8988T (cell line): ENCODE measurements at regions not wholly inside any gene's neighbourhood (a gene's known extent, or its start where the extent isn't known, plus 50 kb on each side); places are given as distances from the start of the nearest gene placed in this dataset.
"Not testable (repeated sequence)": the region's sequence is repeated elsewhere in the genome, so short reads cannot be mapped to it uniquely, and the experiment has no call there.

Source experiments
- DNase-seq: peaks from one replicate; pipeline ENCODE4 v3.0.0; 2011

DNA sequence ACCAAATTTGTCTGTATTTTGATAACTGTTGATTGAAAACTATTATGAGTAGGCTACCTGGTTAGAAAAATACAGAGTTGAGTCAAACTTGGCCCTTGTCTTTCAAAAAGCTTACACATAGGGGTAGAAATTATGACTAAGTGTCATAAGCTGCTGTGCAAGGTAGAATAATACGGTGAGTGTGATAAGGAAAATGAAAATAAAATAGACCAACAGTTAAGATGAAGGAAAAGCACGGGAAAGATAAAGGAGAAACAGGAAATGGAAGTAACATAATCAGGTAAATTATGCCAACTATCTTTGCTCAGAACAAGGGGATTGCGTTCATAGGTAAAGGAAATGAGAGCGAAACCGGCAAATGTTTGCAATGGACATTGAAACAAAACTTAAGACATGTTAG lies 302.5 kb downstream of the PCDH7 start:
- DNase-seq, result no peak

DNA sequence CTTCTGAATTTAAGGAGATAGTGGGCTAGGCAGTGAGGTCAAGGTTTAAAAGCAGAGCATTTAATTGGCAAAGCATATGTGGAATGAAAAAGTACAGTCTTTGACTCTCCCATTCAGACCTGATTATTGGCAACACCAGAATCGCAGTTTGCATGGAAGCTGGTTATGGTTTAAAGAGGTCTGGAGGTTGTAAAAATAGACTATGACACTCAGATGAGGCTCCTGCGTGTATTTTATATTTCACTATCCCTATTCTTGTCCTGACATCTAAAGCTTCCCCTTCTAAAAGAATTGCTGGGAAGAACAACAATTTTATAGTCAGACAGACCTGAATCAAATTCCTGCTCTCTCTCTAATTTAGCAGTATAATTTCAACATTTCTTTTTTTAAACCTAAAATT lies 302.9 kb downstream of the PCDH7 start:
- no peak for DNase-seq

DNA sequence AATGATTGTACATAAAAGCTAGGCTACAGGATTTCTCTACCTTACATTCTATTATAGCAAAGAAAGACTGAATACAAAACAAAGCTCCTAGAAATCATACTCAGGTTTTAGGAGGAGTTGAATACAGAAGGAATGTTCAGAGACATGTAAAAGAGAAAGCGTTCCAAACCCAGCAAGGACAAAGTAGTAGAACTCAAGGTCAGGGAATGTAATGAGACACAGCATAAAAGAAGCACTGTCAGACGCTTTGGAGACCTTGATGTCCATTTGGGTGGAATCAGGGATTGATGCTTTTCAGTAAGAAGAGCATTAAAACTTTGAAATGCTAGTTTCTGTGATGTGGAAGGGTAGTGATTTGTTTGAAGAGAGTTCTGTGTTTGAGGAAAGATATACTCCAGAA lies 303.6 kb downstream of the PCDH7 start:
- no peak for DNase-seq

DNA sequence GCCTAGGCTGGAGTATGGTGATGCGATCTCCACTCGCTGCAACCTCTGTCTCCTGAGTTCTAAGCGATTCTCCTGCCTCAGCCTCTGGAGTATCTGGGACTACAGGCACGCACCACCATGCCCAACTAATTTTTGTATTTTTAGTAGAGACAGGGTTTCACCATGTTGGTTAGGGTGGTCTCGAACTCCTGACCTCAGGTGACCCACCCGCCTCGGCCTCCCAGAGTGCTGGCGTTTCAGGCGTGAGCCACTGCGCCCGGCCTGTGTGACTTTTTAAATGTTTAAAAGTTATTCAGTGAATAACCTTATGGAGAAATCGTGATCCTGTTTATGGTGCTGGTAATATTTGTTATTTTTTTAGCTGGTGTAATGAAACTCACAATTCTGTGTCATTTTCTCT lies 304.6 kb downstream of the PCDH7 start:
- DNase-seq, result not testable (repeated sequence)

DNA sequence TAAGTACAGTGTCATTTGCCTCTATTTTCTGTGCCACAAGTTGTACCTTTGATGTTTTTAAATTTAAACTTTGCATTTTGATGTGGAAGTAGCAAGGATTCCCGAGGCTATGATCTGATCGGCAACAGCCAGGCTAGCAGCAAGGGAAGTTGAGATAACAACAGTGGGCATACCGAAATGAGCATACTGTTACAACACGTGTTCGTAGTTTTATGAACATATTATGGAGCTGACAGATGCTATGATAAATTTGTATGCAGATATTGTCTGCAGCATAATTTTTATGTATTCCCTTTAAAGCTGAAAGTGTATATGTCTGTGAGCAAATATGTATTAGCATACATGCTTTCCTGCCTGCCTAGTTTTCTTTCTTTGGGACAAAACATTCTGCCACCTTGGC lies 306.1 kb downstream of the PCDH7 start:
- no peak for DNase-seq

DNA sequence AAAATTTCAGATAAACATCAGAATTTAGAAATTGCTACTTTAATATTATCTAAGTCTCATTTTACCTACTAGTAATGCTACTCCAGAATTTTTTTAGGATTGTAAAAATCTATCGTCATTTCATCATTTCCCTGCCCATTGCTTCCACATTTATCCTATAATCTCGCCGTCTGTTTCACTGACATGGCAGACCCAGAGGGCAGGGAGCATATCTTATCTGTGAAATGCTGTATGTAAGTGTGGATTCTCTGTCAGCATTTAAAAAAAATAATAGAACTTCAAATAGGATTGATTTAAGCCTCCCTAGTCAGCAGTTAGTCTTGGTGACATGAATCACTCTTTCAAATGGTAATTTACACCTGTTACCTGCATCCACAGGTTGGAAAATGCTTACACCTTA lies 314.4 kb downstream of the PCDH7 start:
- DNase-seq, result no peak

DNA sequence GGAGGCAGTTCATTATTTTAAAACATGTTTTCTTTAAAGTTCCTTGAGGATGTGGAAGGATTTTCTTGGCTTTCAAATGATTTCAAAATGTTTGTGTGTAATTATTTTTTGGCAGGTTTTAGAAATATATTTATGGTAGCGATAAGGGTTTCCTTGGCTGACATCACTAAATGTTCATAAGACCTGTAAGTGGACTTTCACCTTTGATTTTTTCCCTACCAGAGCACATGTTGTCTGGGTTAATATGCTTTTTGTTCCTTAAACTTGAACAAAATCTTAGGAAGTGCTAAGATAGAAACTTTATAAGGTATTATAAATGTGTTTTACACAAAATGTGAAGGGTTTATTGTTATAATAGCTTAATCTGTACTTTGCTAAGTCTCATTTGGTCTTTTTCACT lies 315.6 kb downstream of the PCDH7 start:
- DNase-seq, result no peak

DNA sequence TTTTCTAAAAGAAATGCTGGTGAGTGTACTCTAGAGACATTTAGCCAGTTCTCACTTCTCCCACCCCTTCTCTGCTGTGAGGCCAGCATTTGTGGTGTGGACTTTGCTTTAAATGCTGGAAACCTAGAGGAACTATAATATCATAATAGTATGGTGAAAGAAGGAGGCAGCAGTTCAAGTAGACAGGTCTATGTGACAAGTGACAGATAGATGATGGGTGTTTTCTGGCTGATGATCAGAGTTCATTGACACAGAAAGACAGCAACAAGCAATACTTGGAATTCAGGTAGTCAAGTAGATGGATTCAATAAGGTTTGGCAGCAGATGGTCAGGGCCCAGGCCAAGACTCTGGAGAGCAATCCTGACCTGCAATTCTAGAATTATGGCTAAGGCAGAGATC lies 317.5 kb downstream of the PCDH7 start:
- DNase-seq, result no peak

DNA sequence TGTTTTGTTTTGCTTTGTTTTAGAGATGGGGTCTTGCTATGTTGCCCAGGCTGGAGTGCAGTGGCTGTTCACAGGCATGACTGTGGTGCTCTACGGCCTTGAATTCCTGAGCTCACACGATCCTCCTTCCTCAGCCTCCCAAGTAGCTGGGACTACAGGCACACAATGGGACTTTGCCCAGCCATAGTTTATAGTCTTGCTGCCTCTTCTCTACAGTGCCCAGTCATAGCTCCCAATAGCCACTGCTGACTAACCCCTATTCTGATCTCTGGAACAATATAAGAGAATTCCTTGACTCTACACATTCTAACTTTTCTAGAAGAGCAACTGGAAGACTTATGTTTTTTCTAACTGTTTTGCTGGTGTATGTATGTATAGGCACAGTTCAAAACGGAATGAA lies 319.2 kb downstream of the PCDH7 start:
- DNase-seq, result no peak

DNA sequence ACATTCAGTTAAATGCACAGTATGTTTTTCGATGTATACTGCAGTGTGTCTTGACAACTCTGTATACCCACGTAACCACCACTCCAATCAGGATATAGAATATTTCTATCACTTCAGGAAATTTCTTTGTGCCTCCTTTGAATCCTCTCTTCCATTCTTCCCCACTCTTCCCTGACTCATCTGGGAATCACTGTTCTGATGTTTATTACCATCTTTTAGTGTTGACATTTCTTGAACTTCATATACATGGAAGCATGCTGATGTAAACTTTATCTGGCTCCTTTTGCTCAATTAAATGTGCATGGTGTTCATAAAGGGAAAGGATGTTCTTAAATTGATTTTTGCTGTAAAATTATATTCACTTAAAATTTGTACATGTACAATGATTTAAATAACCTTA lies 319.9 kb downstream of the PCDH7 start:
- no peak for DNase-seq

DNA sequence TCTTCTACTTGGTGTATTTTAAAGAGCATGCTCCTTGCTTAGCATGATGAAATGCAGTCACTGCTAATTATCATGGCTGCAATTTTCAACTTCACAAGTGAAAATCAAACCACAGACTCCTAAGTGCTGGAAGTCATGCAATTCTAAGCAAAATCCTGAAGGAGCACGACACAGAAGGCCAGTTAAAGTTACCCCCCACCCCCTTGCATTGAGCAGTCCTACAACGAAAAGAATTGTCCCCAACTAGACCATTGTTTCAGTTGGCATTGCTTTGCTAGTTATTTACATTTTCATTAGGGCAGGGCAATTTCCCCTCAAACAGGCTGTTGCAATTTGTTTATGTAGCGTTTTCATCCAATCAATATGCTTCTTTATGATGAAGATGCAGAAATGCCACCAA lies 321.2 kb downstream of the PCDH7 start:
- DNase-seq, result no peak

DNA sequence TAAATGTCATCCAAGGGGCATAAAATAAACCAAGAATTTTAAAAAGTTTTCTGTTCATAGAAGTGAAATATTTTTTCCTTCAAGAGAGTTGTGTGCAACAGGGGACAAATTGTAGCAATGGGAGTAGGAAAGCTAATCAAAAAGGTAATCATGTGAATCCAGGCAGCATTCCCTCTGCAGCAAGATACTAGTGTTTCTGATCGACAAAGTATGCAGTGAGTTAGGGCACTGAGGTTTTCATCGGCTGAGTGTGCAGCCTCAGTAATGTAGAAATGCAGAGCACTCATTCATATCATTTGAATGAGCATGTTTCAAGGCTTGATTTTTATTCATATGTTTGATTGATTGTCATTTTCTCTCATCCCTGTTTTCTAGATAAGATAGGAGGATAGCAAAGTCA lies 321.7 kb downstream of the PCDH7 start:
- no peak for DNase-seq

DNA sequence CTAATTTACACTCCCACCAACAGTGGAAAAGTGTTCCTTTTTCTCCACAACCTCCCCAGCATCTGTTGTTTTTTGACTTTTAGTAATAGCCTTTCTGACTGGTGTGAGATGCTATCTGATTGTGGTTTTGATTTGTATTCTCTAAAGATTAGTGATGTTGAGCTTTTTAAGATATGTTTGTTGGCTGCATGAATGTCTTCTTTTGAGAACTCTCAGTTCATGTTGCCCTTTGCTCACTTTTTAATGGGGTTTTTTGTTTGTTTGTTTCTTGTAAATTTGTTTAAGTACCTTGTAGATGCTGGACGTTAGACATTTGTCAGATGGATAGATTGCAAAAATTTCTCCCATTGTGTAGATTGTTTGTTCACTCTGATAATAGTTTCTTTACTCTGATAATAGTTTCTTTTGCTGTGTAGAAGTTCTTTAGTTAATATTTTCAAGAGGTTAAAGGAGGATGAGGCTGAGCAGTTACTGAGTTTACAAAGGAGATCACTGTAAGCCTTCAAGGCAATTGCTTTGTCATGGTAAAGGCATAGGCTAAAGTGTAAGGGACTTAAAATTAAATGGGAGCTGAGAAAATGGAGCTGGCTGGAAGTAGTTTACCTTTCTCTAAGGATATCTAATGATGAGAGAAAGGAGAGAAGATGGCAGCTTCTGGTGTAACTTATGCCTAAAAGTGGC lies 323.4 kb downstream of the PCDH7 start:
- no peak for DNase-seq

DNA sequence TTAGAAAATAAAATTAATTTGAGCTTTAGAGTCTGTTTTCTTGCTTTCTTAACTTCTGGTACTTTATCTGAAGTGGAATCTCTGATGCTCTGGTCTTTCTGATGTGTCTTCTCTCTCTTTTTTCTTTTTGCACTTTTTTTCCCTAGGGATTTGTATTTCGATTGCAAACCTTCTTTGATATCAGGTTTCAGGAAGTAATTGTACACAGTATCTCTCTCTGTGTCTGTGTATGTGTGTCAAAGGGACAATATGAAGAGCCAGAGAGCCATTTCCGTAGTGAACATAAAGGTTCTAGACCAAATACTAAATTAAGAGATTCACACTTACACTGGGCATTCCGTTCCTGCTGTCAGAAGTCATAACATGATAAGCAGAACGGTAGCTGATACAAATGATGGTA lies 325.0 kb downstream of the PCDH7 start:
- no peak for DNase-seq

DNA sequence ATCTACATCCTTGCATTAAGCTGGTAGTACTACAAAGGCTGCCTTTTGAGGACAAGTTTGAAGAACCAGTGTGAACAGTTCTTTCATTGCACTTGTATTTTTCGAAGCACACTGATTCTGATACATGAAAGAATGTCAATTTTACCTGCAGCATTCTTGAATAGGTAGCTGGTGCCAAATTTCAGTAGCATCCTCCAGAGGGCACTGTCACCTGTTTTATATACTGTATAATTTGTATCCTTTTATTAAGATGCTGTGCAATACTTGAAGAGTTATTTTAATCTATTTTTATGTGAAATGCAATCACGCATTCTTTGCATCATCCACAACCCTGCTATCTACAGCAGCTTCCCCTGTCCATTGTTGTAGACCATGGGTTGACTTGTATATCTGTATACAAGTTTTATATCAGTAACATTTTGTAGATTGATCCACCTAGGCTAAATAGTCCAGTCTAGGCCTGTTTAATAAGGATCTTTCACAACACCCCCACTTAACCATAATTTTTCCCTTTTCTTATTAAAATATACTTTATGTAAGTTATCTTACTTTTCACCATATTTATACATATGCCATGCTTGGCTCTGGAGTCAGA lies 325.7 kb downstream of the PCDH7 start:
- DNase-seq, result no peak

DNA sequence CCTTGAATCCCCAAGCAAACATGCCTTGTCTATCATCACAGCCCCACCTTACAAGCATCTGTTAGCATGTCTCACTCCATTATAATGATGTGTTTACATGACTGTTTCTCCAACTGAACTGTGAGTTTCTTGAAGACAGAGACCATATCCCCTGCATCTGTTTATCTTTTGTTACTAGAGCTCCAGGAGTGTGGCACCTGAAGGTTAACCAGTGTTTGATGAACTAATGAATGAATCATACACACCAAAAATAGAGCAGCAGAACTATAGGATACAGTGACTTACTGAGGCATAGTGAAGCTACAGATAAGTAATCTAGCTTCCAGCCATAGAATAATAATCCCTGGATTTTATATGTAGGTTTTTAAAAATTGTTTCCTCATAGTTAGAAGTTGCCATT lies 331.0 kb downstream of the PCDH7 start:
- no peak for DNase-seq

DNA sequence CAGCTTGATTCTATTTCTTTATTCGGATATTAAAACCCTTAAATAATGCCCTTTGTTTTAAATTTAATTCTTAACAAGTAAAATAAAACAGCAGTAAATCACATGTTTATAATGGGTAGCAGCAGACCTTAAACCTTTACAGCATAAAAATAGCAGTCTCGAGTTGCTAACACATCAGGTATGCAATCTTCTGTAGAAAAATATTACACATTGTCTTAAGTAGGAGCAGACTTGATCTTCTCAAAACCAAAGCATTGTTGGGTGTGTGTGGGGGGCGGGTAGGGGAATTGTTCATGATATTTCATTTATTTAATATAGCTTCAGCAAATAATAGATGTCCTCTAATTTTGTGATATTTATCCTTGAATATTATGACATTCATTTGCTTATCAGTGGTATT lies 331.4 kb downstream of the PCDH7 start:
- no peak for DNase-seq

DNA sequence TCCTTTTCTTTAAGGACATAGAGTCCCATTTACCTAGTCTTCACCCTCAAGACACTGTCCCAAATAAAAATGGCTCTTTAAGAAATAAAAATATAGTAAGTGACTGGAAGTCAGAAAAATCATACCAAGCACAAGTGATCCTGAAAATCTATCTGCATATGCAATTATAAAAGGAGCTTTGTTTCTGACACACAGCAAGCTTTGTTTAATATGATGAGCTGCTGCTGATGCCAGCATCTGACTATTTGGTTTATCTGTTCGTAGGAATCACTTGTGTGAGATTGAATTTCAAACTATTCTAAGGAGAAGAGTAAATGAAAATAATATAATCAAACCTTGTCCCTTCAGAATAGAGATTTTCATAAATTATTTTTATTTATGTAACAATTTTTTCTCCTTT lies 332.4 kb downstream of the PCDH7 start:
- DNase-seq, result no peak

DNA sequence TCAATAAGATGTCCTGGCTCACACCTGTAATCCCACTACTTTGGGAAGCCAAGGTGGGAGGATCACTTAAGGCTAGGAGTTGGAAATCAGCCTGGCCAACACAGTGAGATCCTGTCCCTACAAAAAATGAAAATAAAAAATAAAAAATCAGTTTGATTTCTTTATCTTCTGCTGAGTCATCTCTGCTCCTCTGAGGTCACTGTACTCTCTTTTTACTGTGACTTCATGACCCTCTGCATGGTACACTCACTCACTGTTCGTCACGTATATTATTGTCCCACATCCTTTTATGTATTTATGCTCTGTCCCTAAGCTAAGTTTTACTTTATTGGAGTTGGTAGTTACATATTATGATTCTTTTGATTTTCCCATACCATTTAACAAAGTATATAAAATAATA lies 333.3 kb downstream of the PCDH7 start:
- DNase-seq, result no peak

DNA sequence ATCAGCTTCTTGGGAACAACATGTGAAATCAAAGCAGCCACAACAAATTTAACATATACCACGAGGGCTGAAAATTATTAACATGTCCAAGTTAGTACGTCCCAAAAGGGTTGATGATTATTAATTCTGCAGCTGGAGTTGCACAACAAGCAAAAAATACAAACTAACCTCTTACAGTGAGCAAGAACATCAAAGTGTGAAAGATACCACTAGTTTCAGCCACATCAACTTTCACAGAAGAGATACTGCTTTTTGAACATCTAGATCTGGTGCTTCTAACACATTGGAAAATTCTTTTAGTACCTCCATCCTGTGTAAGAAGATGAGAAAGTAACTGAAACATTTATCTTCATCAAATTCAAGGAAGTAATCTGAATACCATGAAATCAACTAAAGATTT lies 334.1 kb downstream of the PCDH7 start:
- DNase-seq, result no peak

DNA sequence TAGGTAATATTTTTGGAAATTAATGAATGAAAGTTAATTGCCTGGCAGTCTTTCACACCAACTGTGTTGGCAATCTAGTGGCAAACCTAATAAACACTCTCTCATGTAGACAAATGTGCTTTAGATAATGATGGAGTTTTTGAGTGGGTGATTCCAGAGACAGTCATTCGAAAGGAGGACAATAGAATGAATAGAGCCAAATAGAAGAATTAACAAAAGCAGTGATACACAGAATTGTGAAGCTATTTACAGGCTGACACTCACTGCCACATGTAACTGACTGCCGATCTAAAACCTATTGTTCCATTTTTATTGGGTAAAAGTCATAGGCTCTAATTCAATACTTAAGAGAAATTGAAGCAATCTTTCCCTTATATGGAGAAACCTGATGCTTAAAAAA lies 338.5 kb downstream of the PCDH7 start:
- DNase-seq, result no peak

DNA sequence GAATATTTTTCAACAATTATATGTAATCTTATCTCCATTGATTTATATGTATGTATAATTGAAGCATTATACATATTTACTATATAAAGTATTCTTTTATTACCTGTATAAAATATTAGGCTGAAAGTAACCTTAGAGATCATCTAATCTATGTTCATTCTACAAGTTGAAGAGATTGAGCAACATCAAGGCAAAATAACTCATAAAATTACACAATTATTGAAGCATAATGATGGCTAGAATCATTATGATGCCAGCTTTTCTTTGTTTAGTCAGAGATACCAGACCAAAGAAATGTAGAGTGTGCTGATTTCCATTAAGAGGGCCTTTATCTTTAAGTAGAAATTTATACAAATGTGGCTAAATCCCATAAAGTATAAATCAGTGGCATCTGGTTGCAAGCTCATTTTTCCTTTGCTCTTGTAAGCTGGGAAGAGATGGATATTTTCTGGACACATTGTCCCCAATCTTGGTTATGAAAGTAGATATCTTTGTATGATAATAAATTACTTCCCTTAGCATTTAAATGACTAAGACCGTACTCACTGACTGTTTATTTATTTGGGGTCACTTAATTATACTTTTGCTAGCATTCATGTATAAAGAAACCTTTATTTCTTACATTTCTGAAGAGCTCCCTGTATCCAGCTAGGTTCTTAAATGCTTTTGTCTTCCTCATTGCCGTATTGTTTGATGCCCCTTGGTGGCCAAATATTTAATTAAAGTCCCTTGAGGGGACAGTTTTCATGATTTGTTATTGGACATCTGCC lies 339.8 kb downstream of the PCDH7 start:
- DNase-seq, result no peak

DNA sequence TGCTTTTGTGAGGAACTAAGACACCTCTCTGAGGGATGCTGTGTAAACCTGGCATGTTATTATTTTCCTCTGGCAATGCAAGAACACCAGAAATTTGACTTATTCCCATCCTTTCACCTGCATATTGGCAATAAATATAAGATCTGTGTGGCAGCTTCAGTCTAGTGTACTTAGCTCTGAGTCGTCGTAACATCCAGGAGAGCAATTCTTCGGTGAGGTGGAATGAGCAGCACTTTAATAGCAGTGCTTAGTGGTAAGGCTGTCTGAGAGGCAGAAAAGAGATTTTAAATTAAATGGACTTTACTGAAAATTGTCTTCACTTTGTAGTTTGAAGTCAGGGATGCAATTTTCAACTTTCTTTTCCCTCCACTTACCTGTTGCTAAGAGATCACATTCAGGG lies 344.9 kb downstream of the PCDH7 start:
- no peak for DNase-seq

DNA sequence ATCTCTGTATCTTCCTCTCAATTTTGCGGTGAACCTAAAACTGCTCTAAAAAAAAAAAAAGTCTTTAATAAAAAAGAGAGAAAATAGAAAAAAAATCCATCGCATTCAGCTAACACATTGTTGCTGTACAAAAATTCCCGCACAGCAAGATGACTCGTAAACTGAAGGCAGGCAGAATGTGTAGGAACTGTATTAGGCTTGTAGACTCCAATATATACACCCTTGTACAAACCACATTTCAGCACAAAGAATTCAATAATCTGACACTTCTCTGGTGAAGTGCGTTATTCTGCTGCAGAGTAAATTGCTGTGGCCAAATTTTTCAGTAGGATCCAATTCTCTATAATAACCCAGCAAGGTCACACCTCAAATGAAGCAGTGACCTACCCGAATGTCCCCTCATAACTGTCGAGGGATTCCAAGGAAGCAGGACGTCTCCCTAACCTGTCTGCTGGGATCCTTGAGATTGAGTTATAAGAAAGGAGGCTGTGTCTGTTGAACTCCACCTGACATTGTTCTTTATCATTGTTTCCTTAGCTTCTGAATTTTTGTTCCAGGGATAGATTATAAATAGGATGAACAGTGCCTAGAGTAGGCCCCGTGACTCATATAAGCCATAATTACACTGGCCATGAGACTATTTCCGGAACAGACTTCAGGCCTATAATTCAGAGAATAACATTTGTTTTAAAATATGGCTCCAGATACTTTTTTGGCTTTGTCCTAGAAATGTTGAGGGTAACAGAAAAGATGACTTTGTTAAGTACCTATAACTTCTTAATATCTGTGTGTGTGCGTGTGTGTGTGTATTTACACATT lies 348.3 kb downstream of the PCDH7 start:
- DNase-seq, result no peak
